IMR-90 (cell line): ENCODE measurements at regions not wholly inside any gene's neighbourhood (a gene's known extent, or its start where the extent isn't known, plus 50 kb on each side); places are given as distances from the start of the nearest gene placed in this dataset.

Experiments used
- ATAC-seq: fragments of 200-7000 bp; cut with Tn5 transposase; 2 replicates; pipeline ENCODE4 v1.9.1; 2020; ENCODE audit warnings: low read depth, mild to moderate bottlenecking, moderate library complexity
- BruUV-seq: library from RNA; stranded (reverse); fragments of 400-500 nt; replicated peaks from 2 replicates; lab custom pipeline; 2021; lab: Mats Ljungman, UMichigan
- CTCF ChIA-PET: fragments of 300-600 bp; formaldehyde crosslinking; extraction: SDS; loops from one replicate; lab custom pipeline; 2021; ENCODE audit warnings: antibody characterized with exemption; lab: Yijun Ruan, JAX
- POLR2A ChIA-PET: fragments of 300-600 bp; sonication (Branson Sonifier 250); formaldehyde crosslinking; loops from one replicate; lab custom pipeline; 2022; ENCODE audit warnings: antibody characterized with exemption; ENCODE audit not compliant: unreplicated experiment; lab: Charles Lee
- DNase-seq: peaks from one replicate; pipeline ENCODE4 v3.0.0; 2013
- H2AFZ ChIP-seq: replicated peaks from 2 replicates; pipeline ENCODE3; 2013; ENCODE audit warnings: low read length, mild to moderate bottlenecking; ENCODE audit not compliant: poor library complexity
- H2AK5ac ChIP-seq: 2 replicates; pipeline ENCODE4 v1.6.1; 2013; ENCODE audit warnings: low read depth, low read length, inconsistent platforms
- H2AK9ac ChIP-seq: replicated peaks from 2 replicates; pipeline ENCODE3; 2013; ENCODE audit warnings: mild to moderate bottlenecking, low read depth, low read length, moderate library complexity; ENCODE audit not compliant: poor library complexity
- H2BK120ac ChIP-seq: 2 replicates; pipeline ENCODE4 v1.6.1; 2013; ENCODE audit warnings: low read depth, low read length, inconsistent platforms
- H2BK15ac ChIP-seq: 3 replicates; pipeline ENCODE4 v1.6.1; 2013; ENCODE audit warnings: low read depth, low read length, inconsistent platforms
- H2BK20ac ChIP-seq: 2 replicates; pipeline ENCODE4 v1.6.1; 2013; ENCODE audit warnings: low read depth, mild to moderate bottlenecking, inconsistent platforms, low read length, moderate library complexity
- H2BK5ac ChIP-seq: 2 replicates; pipeline ENCODE4 v1.6.1; 2013; ENCODE audit warnings: mild to moderate bottlenecking, low read depth, low read length, inconsistent platforms; ENCODE audit not compliant: poor library complexity, severe bottlenecking
- H3K14ac ChIP-seq: replicated peaks from 2 replicates; pipeline ENCODE4 v1.6.1; 2013; ENCODE audit warnings: low read depth, low read length, inconsistent platforms
- H3K18ac ChIP-seq: 2 replicates; pipeline ENCODE4 v1.6.1; 2013; ENCODE audit warnings: low read depth, low read length, control low read depth
- H3K23ac ChIP-seq: 2 replicates; pipeline ENCODE4 v1.6.1; 2013; ENCODE audit warnings: low read depth, low read length, inconsistent platforms
- H3K27ac ChIP-seq: 2 replicates; pipeline ENCODE4 v1.5.1; 2013; ENCODE audit warnings: mild to moderate bottlenecking, control low read depth, low read length; ENCODE audit not compliant: insufficient read depth
- H3K27me3 ChIP-seq: 2 replicates; pipeline ENCODE4 v1.6.1; 2013; ENCODE audit warnings: low read length; ENCODE audit not compliant: control insufficient read depth, insufficient read depth
- H3K36me3 ChIP-seq: 2 replicates; pipeline ENCODE4 v1.6.1; 2013; ENCODE audit warnings: low read length, mixed read lengths; ENCODE audit not compliant: control insufficient read depth, insufficient read depth
- H3K4ac ChIP-seq: 2 replicates; pipeline ENCODE4 v1.6.1; 2013; ENCODE audit warnings: low read depth, low read length, inconsistent platforms
- H3K4me1 ChIP-seq: 2 replicates; pipeline ENCODE4 v1.6.1; 2013; ENCODE audit warnings: low read length, mixed read lengths; ENCODE audit not compliant: control insufficient read depth, insufficient read depth
- H3K4me2 ChIP-seq: 2 replicates; pipeline ENCODE4 v1.6.1; 2013; ENCODE audit warnings: low read depth, mild to moderate bottlenecking, control low read depth, low read length, moderate library complexity
- H3K4me3 ChIP-seq: 2 replicates; pipeline ENCODE4 v1.5.1; 2013; ENCODE audit warnings: low read depth, mild to moderate bottlenecking, control low read depth, low read length, moderate library complexity; ENCODE audit not compliant: insufficient read depth
- H3K56ac ChIP-seq: 2 replicates; pipeline ENCODE4 v1.6.1; 2013; ENCODE audit warnings: low read length, inconsistent platforms; ENCODE audit not compliant: insufficient read depth; ENCODE audit errors: extremely low read depth
- H3K79me1 ChIP-seq, 2 experiments: 2 replicates each; pipeline ENCODE4 v1.6.1; 2013; ENCODE audit warnings: low read length in 2 of 2, inconsistent platforms in 1 of 2, low read depth in 1 of 2
- H3K9ac ChIP-seq: 2 replicates; pipeline ENCODE4 v1.6.1; 2013; ENCODE audit warnings: low read depth, low read length, control low read depth
- H3K9me1 ChIP-seq: 2 replicates; pipeline ENCODE4 v1.6.1; 2013; ENCODE audit warnings: low read length, inconsistent platforms; ENCODE audit not compliant: insufficient read depth
- H3K9me3 ChIP-seq: 2 replicates; pipeline ENCODE4 v1.6.1; 2013; ENCODE audit warnings: low read length; ENCODE audit not compliant: control insufficient read depth, insufficient read depth
- H4K20me1 ChIP-seq: 2 replicates; pipeline ENCODE4 v1.6.1; 2013; ENCODE audit warnings: low read length, inconsistent platforms; ENCODE audit not compliant: insufficient read depth
- H4K5ac ChIP-seq: 2 replicates; pipeline ENCODE4 v1.6.1; 2013; ENCODE audit warnings: mild to moderate bottlenecking, low read depth, low read length, control low read depth
- H4K8ac ChIP-seq, 2 experiments: 2 replicates each; pipeline ENCODE4 v1.6.1; 2013; ENCODE audit warnings: low read depth in 2 of 2, low read length in 2 of 2, control low read depth in 1 of 2, inconsistent platforms in 1 of 2
- H4K91ac ChIP-seq: 2 replicates; pipeline ENCODE4 v1.6.1; 2013; ENCODE audit warnings: low read depth, low read length, inconsistent platforms; ENCODE audit not compliant: insufficient read depth
- BHLHE40 ChIP-seq: fragments of 150-350 bp; IDR thresholded peaks from 2 replicates; pipeline ENCODE4 v1.6.1; 2016; ENCODE audit warnings: mild to moderate bottlenecking, low read depth, low read length
- CHD1 ChIP-seq: IDR thresholded peaks from 2 replicates; pipeline ENCODE4 v1.6.1; 2012; ENCODE audit warnings: low read depth, low read length, improper control_type of control experiment
- FOS ChIP-seq: fragments of 150-350 bp; IDR thresholded peaks from 2 replicates; pipeline ENCODE4 v1.6.1; 2016; ENCODE audit warnings: low read depth, low read length
- MAFK ChIP-seq: IDR thresholded peaks from 2 replicates; pipeline ENCODE4 v1.6.1; 2012; ENCODE audit warnings: low read depth, low read length, improper control_type of control experiment
- MAZ ChIP-seq: IDR thresholded peaks from 2 replicates; pipeline ENCODE4 v1.6.1; 2012; ENCODE audit warnings: low read depth, mild to moderate bottlenecking, low read length, improper control_type of control experiment, moderate library complexity, borderline replicate concordance
- MXI1 ChIP-seq: IDR thresholded peaks from 2 replicates; pipeline ENCODE4 v1.6.1; 2012; ENCODE audit warnings: low read depth, mild to moderate bottlenecking, low read length, moderate library complexity, borderline replicate concordance
- NFE2L2 ChIP-seq: fragments of 150-350 bp; IDR thresholded peaks from 2 replicates; pipeline ENCODE4 v1.6.1; 2016; ENCODE audit warnings: low read depth, mild to moderate bottlenecking, low read length
- RAD21 ChIP-seq: IDR thresholded peaks from 2 replicates; pipeline ENCODE4 v1.6.1; 2012; ENCODE audit warnings: low read length, improper control_type of control experiment
- RCOR1 ChIP-seq: IDR thresholded peaks from 2 replicates; pipeline ENCODE4 v1.6.1; 2012; ENCODE audit warnings: mild to moderate bottlenecking, low read length, improper control_type of control experiment; ENCODE audit not compliant: insufficient replicate concordance
- RFX5 ChIP-seq: IDR thresholded peaks from 2 replicates; pipeline ENCODE4 v1.8.0; 2012; ENCODE audit warnings: low read depth, mild to moderate bottlenecking, low read length, moderate library complexity
- WGBS, 2 experiments: methylation state at CpG; one replicate each; pipeline versions ENCODE4 v1.1.5 to v1.1.7; 2013; ENCODE audit warnings: missing lambda C conversion rate in 2 of 2; ENCODE audit not compliant: insufficient read length in 1 of 2; ENCODE audit errors: extremely low coverage in 2 of 2; 5-methylcytosine and 5-hydroxymethylcytosine counted together
- dilution Hi-C: fragments of 300-500 bp; cut with HindIII; formaldehyde crosslinking; loops from one replicate; pipeline ENCODE4 v1.14.3; 2018; ENCODE audit warnings: low sequenced_read_pairs; ENCODE audit not compliant: unreplicated experiment
- in situ Hi-C: fragments of 300-500 bp; cut with MboI; formaldehyde crosslinking; loops from 3 replicates; pipeline ENCODE4 v1.14.3; 2019; ENCODE audit warnings: low sequenced_read_pairs, inconsistent platforms, mixed read lengths
- intact Hi-C: fragments of 100-400 bp; cut with micrococcal nuclease; formaldehyde crosslinking; loops from 2 replicates; pipeline ENCODE4 v1.10.0; 2022
- TF ChIP-seq, protein P1 (sequence below): fragments of 150-350 bp; IDR thresholded peaks from 2 replicates; pipeline ENCODE4 v1.6.1; 2017; ENCODE audit warnings: mild to moderate bottlenecking, antibody characterized with exemption, low read length, low read depth
- TF ChIP-seq, protein P2 (sequence below): fragments of 150-350 bp; IDR thresholded peaks from 2 replicates; pipeline ENCODE4 v1.6.1; 2016; ENCODE audit warnings: low read depth, mild to moderate bottlenecking, low read length, moderate library complexity, borderline replicate concordance
- TF ChIP-seq, protein P3 (sequence below): conservative IDR thresholded peaks from 2 replicates; pipeline ENCODE4 v1.5.1; 2012; ENCODE audit warnings: mild to moderate bottlenecking, low read depth, low read length, improper control_type of control experiment

- in situ Hi-C loops (no loop called here), intact Hi-C loops (no loop called here), dilution Hi-C loops (no loop called here)
- no TSS peak for BruUV-seq
- TF ChIP-seq FOS (no peak), MAZ (no peak), NFE2L2 (no peak), MAFK (no peak), RFX5 (no peak), RCOR1 (no peak), RAD21 (no peak), BHLHE40 (no peak), CHD1 (no peak), MXI1 (no peak)
- TF ChIP-seq, protein P1, sequence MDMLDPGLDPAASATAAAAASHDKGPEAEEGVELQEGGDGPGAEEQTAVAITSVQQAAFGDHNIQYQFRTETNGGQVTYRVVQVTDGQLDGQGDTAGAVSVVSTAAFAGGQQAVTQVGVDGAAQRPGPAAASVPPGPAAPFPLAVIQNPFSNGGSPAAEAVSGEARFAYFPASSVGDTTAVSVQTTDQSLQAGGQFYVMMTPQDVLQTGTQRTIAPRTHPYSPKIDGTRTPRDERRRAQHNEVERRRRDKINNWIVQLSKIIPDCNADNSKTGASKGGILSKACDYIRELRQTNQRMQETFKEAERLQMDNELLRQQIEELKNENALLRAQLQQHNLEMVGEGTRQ = no peak
- TF ChIP-seq, protein P2, sequence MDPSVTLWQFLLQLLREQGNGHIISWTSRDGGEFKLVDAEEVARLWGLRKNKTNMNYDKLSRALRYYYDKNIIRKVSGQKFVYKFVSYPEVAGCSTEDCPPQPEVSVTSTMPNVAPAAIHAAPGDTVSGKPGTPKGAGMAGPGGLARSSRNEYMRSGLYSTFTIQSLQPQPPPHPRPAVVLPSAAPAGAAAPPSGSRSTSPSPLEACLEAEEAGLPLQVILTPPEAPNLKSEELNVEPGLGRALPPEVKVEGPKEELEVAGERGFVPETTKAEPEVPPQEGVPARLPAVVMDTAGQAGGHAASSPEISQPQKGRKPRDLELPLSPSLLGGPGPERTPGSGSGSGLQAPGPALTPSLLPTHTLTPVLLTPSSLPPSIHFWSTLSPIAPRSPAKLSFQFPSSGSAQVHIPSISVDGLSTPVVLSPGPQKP = no peak
- TF ChIP-seq, protein P3, sequence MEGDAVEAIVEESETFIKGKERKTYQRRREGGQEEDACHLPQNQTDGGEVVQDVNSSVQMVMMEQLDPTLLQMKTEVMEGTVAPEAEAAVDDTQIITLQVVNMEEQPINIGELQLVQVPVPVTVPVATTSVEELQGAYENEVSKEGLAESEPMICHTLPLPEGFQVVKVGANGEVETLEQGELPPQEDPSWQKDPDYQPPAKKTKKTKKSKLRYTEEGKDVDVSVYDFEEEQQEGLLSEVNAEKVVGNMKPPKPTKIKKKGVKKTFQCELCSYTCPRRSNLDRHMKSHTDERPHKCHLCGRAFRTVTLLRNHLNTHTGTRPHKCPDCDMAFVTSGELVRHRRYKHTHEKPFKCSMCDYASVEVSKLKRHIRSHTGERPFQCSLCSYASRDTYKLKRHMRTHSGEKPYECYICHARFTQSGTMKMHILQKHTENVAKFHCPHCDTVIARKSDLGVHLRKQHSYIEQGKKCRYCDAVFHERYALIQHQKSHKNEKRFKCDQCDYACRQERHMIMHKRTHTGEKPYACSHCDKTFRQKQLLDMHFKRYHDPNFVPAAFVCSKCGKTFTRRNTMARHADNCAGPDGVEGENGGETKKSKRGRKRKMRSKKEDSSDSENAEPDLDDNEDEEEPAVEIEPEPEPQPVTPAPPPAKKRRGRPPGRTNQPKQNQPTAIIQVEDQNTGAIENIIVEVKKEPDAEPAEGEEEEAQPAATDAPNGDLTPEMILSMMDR = no peak
- H3K27me3 ChIP-seq = no peaks in the 10 kb centered on the region
- H4K91ac ChIP-seq = peak overlapping the region; percentile 28; the same call in 1 of the 2 replicates
- no peak overlapping the region for H3K23ac ChIP-seq
- H2BK5ac ChIP-seq = peak overlapping the region; percentile 37
- no peak overlapping the region for H3K4me2 ChIP-seq
- peak overlapping the region; percentile 36 for H2BK120ac ChIP-seq
- H3K9me3 ChIP-seq = no peaks in the 10 kb centered on the region
- peak; percentile 56 for DNase-seq
- CTCF ChIA-PET = no interaction called here
- H3K4me1 ChIP-seq = no peaks in the 10 kb centered on the region
- no peak overlapping the region; the same call in 1 of the 2 replicates for H3K56ac ChIP-seq
- H3K18ac ChIP-seq = no peak overlapping the region
- H3K9me1 ChIP-seq = no peaks in the 10 kb centered on the region
- H3K9ac ChIP-seq = no peak overlapping the region
- no peak overlapping the region for H2AK9ac ChIP-seq
- no peak overlapping the region; the same call in 2 of the 3 replicates for H2BK15ac ChIP-seq
- H3K4ac ChIP-seq = no peak overlapping the region
- H4K20me1 ChIP-seq = no peaks in the 10 kb centered on the region
- no peak overlapping the region for H4K8ac ChIP-seq
- H2AK5ac ChIP-seq = no peak overlapping the region
- no peaks in the 10 kb centered on the region for H3K36me3 ChIP-seq
- POLR2A ChIA-PET = no interaction called here
- no peak overlapping the region for H4K5ac ChIP-seq
- no peak overlapping the region for H3K14ac ChIP-seq
- no peak overlapping the region for H2AFZ ChIP-seq
- 20% methylated on average over 1 of the region's 4 CpGs; no CpG with 5 or more reads in 1 of the 2 experiments for WGBS, 2 experiments
- no peak overlapping the region for H3K4me3 ChIP-seq
- peak; percentile 87 for ATAC-seq
- peak overlapping the region; percentile 46 for H2BK20ac ChIP-seq
- H3K79me1 ChIP-seq = no peaks in the 10 kb centered on the region
- peak overlapping the region; percentile 40; the same call in 1 of the 2 replicates for H3K27ac ChIP-seq
Measured at GRCh38 chr12:63045020-63045860, 105.8 kb downstream of the AVPR1A start.
